Body of pancreas (tissue), 4 donors: ENCODE measurements at regions not wholly inside any gene's neighbourhood (a gene's known extent, or its start where the extent isn't known, plus 50 kb on each side); places are given as distances from the start of the nearest gene placed in this dataset.

ENCODE experiments used
- CTCF ChIP-seq, 7 experiments: fragments of 450-650 bp in 4 of 7; fragments of 200-600 bp in 3 of 7; sonication (generic) in 3 of 7; IDR thresholded peaks; one replicate each; pipeline ENCODE4 v1.5.1; 2016 to 2019; ENCODE audit warnings: antibody characterized with exemption in 7 of 7
- POLR2A ChIP-seq, 3 donors: fragments of 450-650 bp; IDR thresholded peaks; one replicate each; pipeline ENCODE4 v1.6.1; 2016; ENCODE audit warnings: antibody characterized with exemption in 3 of 3, mild to moderate bottlenecking in 2 of 3

- no peak for TF ChIP-seq POLR2A (IDR thresholded peaks at IDR 0.05)
- TF ChIP-seq CTCF (IDR thresholded peaks at IDR 0.05): no peak
These were observed 60.8 kb upstream of the BTRC start for GRCh38 chr10:101293007-101293723.
